ENCODE measurements at regions not wholly inside any gene's neighbourhood (a gene's known extent, or its start where the extent isn't known, plus 50 kb on each side); places are given as distances from the start of the nearest gene placed in this dataset.

- TF ChIP-seq CTCF (IDR thresholded peaks at IDR 0.05) (no peak), POLR2A (IDR thresholded peaks at IDR 0.05; ENCODE audit: low read depth) (no peak), POLR2AphosphoS5 (IDR thresholded peaks at IDR 0.05) (no peak)
Measured at GRCh38 chr5:144040615-144041305, 129.7 kb downstream of the YIPF5 start.
